22Rv1 (cell line): ENCODE measurements at regions not wholly inside any gene's neighbourhood (a gene's known extent, or its start where the extent isn't known, plus 50 kb on each side); places are given as distances from the start of the nearest gene placed in this dataset.

Experiments
- ZFX ChIP-seq: fragments of 450-650 bp; IDR thresholded peaks from 2 replicates; pipeline ENCODE4 v1.6.1; 2017; ENCODE audit warnings: antibody characterized with exemption, borderline replicate concordance
- TF ChIP-seq, protein P1 (sequence below): fragments of 450-650 bp; IDR thresholded peaks from 2 replicates; pipeline ENCODE4 v1.5.1; 2017; ENCODE audit warnings: mild to moderate bottlenecking

DNA sequence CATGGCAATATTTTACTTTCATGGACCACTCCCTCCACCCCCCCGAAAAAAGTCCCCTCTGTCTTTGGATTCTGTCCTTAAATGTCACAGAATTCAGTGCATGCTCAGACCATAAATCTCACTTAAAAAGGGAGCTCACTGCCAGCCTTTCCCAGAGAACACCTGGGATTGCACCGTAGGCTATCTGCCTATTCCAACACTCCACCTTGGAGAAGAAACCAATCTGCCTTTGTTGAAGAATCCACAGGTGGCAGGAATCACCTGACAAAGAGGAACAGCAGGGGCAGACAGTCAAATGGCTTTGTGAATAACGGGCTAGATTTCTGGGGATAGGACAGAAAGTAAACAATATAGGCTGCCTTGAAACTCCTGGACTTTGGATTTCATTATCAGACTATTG is 306.7 kb upstream of the BRINP1 start:
- TF ChIP-seq, protein P1, sequence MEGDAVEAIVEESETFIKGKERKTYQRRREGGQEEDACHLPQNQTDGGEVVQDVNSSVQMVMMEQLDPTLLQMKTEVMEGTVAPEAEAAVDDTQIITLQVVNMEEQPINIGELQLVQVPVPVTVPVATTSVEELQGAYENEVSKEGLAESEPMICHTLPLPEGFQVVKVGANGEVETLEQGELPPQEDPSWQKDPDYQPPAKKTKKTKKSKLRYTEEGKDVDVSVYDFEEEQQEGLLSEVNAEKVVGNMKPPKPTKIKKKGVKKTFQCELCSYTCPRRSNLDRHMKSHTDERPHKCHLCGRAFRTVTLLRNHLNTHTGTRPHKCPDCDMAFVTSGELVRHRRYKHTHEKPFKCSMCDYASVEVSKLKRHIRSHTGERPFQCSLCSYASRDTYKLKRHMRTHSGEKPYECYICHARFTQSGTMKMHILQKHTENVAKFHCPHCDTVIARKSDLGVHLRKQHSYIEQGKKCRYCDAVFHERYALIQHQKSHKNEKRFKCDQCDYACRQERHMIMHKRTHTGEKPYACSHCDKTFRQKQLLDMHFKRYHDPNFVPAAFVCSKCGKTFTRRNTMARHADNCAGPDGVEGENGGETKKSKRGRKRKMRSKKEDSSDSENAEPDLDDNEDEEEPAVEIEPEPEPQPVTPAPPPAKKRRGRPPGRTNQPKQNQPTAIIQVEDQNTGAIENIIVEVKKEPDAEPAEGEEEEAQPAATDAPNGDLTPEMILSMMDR: no peak
- TF ChIP-seq ZFX: no peak
